ENCODE measurements at regions not wholly inside any gene's neighbourhood (a gene's known extent, or its start where the extent isn't known, plus 50 kb on each side); places are given as distances from the start of the nearest gene placed in this dataset.

DNA sequence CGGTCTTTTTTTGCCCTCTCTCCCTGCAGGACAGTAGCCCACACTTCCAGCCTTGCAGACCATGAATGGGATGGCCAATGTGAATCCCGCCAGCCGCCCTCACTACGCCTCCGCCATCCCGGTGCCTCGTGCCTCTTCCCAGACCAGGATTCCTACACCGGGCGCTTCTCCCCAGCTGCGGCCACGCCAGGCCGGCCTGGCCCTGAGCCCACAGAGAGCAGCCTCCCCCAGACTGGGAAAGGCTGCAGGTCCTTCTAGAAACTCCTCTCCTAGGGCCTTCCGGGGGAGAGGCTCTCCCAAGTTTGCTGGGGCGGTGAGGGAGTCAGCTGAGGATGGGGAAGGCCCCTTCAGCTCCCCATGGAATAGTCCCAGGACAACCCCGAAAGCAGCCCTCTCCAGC lies 83.9 kb downstream of the NAV1 start:
- Histone ChIP-seq H3K36me3 (ENCODE audit: control insufficient read depth, insufficient read depth, low read length) (no peaks in the 10 kb centered on the region), H3K27me3 (ENCODE audit: control insufficient read depth, insufficient read depth, low read length) (no peaks in the 10 kb centered on the region), H3K27ac (ENCODE audit: low read length) (no peak overlapping the region), H3K4me1 (ENCODE audit: control insufficient read depth, insufficient read depth, low read length) (no peaks in the 10 kb centered on the region; the same call in 1 of the 2 replicates), H3K9me3 (ENCODE audit: control insufficient read depth, insufficient read depth, low read depth, low read length) (no peaks in the 10 kb centered on the region), H3K4me3 (ENCODE audit: low read depth in 2 of 2, low read length in 2 of 2) (no peak overlapping the region)
- ChIA-PET CTCF (no interaction called here), POLR2A (interaction anchor here (0.6 kb wide), 1 partner anchor 30 kb away, joined by 11 read pairs; no protein-coding TSS in a partner anchor)
- TF ChIP-seq SIN3A (IDR thresholded peaks at IDR 0.05; ENCODE audit: borderline replicate concordance, insufficient read depth, low read depth, low read length) (no peak), TCF7L2 (IDR thresholded peaks at IDR 0.05; ENCODE audit: low read depth, low read length) (no peak), POLR2AphosphoS5 (IDR thresholded peaks at IDR 0.05; ENCODE audit: low read depth, low read length) (no peak)
- TF ChIP-seq, protein P1, sequence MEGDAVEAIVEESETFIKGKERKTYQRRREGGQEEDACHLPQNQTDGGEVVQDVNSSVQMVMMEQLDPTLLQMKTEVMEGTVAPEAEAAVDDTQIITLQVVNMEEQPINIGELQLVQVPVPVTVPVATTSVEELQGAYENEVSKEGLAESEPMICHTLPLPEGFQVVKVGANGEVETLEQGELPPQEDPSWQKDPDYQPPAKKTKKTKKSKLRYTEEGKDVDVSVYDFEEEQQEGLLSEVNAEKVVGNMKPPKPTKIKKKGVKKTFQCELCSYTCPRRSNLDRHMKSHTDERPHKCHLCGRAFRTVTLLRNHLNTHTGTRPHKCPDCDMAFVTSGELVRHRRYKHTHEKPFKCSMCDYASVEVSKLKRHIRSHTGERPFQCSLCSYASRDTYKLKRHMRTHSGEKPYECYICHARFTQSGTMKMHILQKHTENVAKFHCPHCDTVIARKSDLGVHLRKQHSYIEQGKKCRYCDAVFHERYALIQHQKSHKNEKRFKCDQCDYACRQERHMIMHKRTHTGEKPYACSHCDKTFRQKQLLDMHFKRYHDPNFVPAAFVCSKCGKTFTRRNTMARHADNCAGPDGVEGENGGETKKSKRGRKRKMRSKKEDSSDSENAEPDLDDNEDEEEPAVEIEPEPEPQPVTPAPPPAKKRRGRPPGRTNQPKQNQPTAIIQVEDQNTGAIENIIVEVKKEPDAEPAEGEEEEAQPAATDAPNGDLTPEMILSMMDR (IDR thresholded peaks at IDR 0.05): no peak
- TF ChIP-seq, protein P2, sequence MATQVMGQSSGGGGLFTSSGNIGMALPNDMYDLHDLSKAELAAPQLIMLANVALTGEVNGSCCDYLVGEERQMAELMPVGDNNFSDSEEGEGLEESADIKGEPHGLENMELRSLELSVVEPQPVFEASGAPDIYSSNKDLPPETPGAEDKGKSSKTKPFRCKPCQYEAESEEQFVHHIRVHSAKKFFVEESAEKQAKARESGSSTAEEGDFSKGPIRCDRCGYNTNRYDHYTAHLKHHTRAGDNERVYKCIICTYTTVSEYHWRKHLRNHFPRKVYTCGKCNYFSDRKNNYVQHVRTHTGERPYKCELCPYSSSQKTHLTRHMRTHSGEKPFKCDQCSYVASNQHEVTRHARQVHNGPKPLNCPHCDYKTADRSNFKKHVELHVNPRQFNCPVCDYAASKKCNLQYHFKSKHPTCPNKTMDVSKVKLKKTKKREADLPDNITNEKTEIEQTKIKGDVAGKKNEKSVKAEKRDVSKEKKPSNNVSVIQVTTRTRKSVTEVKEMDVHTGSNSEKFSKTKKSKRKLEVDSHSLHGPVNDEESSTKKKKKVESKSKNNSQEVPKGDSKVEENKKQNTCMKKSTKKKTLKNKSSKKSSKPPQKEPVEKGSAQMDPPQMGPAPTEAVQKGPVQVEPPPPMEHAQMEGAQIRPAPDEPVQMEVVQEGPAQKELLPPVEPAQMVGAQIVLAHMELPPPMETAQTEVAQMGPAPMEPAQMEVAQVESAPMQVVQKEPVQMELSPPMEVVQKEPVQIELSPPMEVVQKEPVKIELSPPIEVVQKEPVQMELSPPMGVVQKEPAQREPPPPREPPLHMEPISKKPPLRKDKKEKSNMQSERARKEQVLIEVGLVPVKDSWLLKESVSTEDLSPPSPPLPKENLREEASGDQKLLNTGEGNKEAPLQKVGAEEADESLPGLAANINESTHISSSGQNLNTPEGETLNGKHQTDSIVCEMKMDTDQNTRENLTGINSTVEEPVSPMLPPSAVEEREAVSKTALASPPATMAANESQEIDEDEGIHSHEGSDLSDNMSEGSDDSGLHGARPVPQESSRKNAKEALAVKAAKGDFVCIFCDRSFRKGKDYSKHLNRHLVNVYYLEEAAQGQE (IDR thresholded peaks at IDR 0.05; ENCODE audit: insufficient read depth in 1 of 2, low read depth in 2 of 2, low read length in 1 of 2): no peak
- in situ Hi-C loops (cut with HindIII; ENCODE audit: low pct_unique_long_range_greater_than_20kb, low sequenced_read_pairs): no loop called here
- ATAC-seq (no peak), DNase-seq (ENCODE audit: low read depth, low spot score) (no peak)
- no TSS peak for BruUV-seq (replicated peaks)
- intact Hi-C loops (cut with micrococcal nuclease; ENCODE audit: unreplicated experiment): no loop called here

DNA sequence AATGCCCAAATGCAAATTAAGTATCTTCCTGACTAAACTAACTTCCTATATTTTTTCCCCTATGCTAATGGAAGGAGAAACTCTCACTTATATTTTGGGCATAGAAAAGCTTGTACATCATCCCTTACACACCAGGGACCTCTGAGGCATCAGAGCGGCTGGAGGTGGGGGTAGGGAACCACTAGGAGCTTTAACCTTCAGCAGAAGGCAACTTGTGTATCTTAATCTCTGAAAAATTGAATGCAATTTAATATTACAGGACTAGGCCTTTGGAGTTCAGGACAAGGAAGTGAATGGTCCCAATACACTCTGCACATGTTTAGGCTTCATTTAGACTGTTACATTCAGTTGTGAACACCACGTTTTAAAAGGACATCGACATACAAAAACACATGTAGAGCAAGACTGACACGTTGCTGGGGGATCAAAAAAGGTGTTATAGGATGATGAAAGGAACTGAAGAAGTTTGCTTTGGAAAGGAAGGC lies 85.9 kb downstream of the NAV1 start:
- ChIA-PET POLR2A (no interaction called here), CTCF (no interaction called here)
- Histone ChIP-seq H3K27ac (ENCODE audit: low read length) (no peak overlapping the region), H3K27me3 (ENCODE audit: control insufficient read depth, insufficient read depth, low read length) (no peaks in the 10 kb centered on the region), H3K9me3 (ENCODE audit: control insufficient read depth, insufficient read depth, low read depth, low read length) (no peaks in the 10 kb centered on the region), H3K36me3 (ENCODE audit: control insufficient read depth, insufficient read depth, low read length) (no peaks in the 10 kb centered on the region), H3K4me3 (ENCODE audit: low read depth in 2 of 2, low read length in 2 of 2) (no peak overlapping the region), H3K4me1 (ENCODE audit: control insufficient read depth, insufficient read depth, low read length) (no peaks in the 10 kb centered on the region)
- ATAC-seq (no peak), DNase-seq (ENCODE audit: low read depth, low spot score) (no peak)
- intact Hi-C loops (cut with micrococcal nuclease; ENCODE audit: unreplicated experiment): no loop called here
- no peak for TF ChIP-seq POLR2AphosphoS5 (IDR thresholded peaks at IDR 0.05; ENCODE audit: low read depth, low read length)
- TF ChIP-seq SIN3A (IDR thresholded peaks at IDR 0.05; ENCODE audit: borderline replicate concordance, insufficient read depth, low read depth, low read length): no peak
- no peak for TF ChIP-seq TCF7L2 (IDR thresholded peaks at IDR 0.05; ENCODE audit: low read depth, low read length)
- TF ChIP-seq, protein P1 (IDR thresholded peaks at IDR 0.05): no peak
- TF ChIP-seq, protein P2 (IDR thresholded peaks at IDR 0.05; ENCODE audit: insufficient read depth in 1 of 2, low read depth in 2 of 2, low read length in 1 of 2): no peak
- in situ Hi-C loops (cut with HindIII; ENCODE audit: low pct_unique_long_range_greater_than_20kb, low sequenced_read_pairs): no loop called here
- BruUV-seq (replicated peaks): no TSS peak
